WTC11 (cell line): ENCODE measurements at regions not wholly inside any gene's neighbourhood (a gene's known extent, or its start where the extent isn't known, plus 50 kb on each side); places are given as distances from the start of the nearest gene placed in this dataset.

Experiments used
- CTCF ChIP-seq: fragments of 200-600 bp; IDR thresholded peaks from 2 replicates; pipeline ENCODE4 v1.8.0; 2022; ENCODE audit warnings: antibody characterized with exemption
- E2F5 ChIP-seq: sonication (generic); formaldehyde crosslinking; IDR thresholded peaks from 2 replicates; pipeline ENCODE4 v1.8.1; 2022; ENCODE audit warnings: mild to moderate bottlenecking, moderate library complexity, missing genetic modification reagents
- ESRRA ChIP-seq: sonication (generic); formaldehyde crosslinking; IDR thresholded peaks from 2 replicates; pipeline ENCODE4 v1.8.1; 2022; ENCODE audit warnings: mild to moderate bottlenecking, missing genetic modification reagents, borderline replicate concordance
- FOXJ3 ChIP-seq: sonication (generic); formaldehyde crosslinking; IDR thresholded peaks from 2 replicates; pipeline ENCODE4 v1.9.0; 2021; ENCODE audit warnings: missing genetic modification reagents, mild to moderate bottlenecking, borderline replicate concordance
- MAX ChIP-seq: sonication (generic); formaldehyde crosslinking; IDR thresholded peaks from 2 replicates; pipeline ENCODE4 v1.8.0; 2022; ENCODE audit warnings: mild to moderate bottlenecking, missing genetic modification reagents
- NFYB ChIP-seq: sonication (generic); formaldehyde crosslinking; conservative IDR thresholded peaks from 2 replicates; pipeline ENCODE4 v1.8.0; 2022; ENCODE audit warnings: low read depth, missing genetic modification reagents
- TF ChIP-seq, protein P1 (sequence below): sonication (generic); formaldehyde crosslinking; IDR thresholded peaks from 2 replicates; pipeline ENCODE4 v1.8.0; 2022; ENCODE audit warnings: mild to moderate bottlenecking, missing genetic modification reagents

DNA sequence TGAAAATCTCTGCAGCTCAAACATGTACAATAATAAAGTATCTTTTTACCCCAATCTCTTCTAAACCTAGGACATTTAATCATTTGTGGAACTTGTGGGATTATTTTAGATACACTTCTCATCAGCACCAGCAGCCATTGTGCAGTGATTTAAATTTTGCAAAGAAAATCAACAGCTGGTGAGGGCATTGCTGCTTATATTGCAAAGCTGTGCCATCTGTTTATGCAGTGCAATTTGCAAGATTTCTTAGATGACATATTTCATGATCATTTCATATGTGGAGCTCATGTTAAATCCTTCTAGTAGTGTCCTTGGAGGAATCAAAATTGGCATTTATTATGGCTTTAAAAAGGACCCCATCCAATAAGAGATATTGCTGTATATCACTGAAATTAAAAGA lies 320.7 kb downstream of the BTG1 start:
- TF ChIP-seq NFYB (CRISPR knock-in tag) (no peak), E2F5 (CRISPR knock-in tag) (no peak), MAX (no peak), ESRRA (CRISPR knock-in tag) (no peak), FOXJ3 (CRISPR knock-in tag) (no peak), CTCF (no peak)
- TF ChIP-seq, protein P1, sequence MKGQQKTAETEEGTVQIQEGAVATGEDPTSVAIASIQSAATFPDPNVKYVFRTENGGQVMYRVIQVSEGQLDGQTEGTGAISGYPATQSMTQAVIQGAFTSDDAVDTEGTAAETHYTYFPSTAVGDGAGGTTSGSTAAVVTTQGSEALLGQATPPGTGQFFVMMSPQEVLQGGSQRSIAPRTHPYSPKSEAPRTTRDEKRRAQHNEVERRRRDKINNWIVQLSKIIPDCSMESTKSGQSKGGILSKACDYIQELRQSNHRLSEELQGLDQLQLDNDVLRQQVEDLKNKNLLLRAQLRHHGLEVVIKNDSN (CRISPR knock-in tag) = no peak
